ENCODE measurements at regions not wholly inside any gene's neighbourhood (a gene's known extent, or its start where the extent isn't known, plus 50 kb on each side); places are given as distances from the start of the nearest gene placed in this dataset.

- no peak overlapping the region for H3K9ac ChIP-seq
- no peaks in the 10 kb centered on the region for H3K27me3 ChIP-seq (ENCODE audit: control insufficient read depth, insufficient read depth, low read length)
- H3K36me3 ChIP-seq (ENCODE audit: control insufficient read depth, insufficient read depth, low read length) = no peaks in the 10 kb centered on the region
- no peak for TF ChIP-seq CTCF (IDR thresholded peaks at IDR 0.05)
- no peak overlapping the region for H3K4me2 ChIP-seq (ENCODE audit: low read length)
- no peak overlapping the region for H2AFZ ChIP-seq
- no peaks in the 10 kb centered on the region for H3K79me2 ChIP-seq
- no peak overlapping the region for H3K4me3 ChIP-seq (ENCODE audit: low read depth, low read length)
- H3K9me3 ChIP-seq (ENCODE audit: control insufficient read depth, low read length) = no peaks in the 10 kb centered on the region
- no peaks in the 10 kb centered on the region for H3K4me1 ChIP-seq
- H3K27ac ChIP-seq = no peak overlapping the region
Observed at GRCh38 chr5:111839438-111839837, 82.4 kb upstream of the NREP start.

- Histone ChIP-seq H2AFZ (no peak overlapping the region), H3K36me3 (ENCODE audit: control insufficient read depth, insufficient read depth, low read length) (no peaks in the 10 kb centered on the region), H3K9me3 (ENCODE audit: control insufficient read depth, low read length) (no peaks in the 10 kb centered on the region), H3K4me2 (ENCODE audit: low read length) (no peak overlapping the region), H3K27ac (no peak overlapping the region), H3K27me3 (ENCODE audit: control insufficient read depth, insufficient read depth, low read length) (no peaks in the 10 kb centered on the region), H3K4me3 (ENCODE audit: low read depth, low read length) (no peak overlapping the region), H3K4me1 (no peaks in the 10 kb centered on the region), H3K79me2 (no peaks in the 10 kb centered on the region), H3K9ac (no peak overlapping the region)
- TF ChIP-seq CTCF (IDR thresholded peaks at IDR 0.05) = no peak
Observed at GRCh38 chr5:111836426-111836825, 79.4 kb upstream of the NREP start.

- TF ChIP-seq CTCF (IDR thresholded peaks at IDR 0.05) = no peak
- Histone ChIP-seq H2AFZ (no peak overlapping the region), H3K9me3 (ENCODE audit: control insufficient read depth, low read length) (no peaks in the 10 kb centered on the region), H3K4me2 (ENCODE audit: low read length) (no peak overlapping the region), H3K4me3 (ENCODE audit: low read depth, low read length) (no peak overlapping the region), H3K27ac (no peak overlapping the region), H3K36me3 (ENCODE audit: control insufficient read depth, insufficient read depth, low read length) (no peaks in the 10 kb centered on the region), H3K4me1 (no peaks in the 10 kb centered on the region), H3K9ac (no peak overlapping the region), H3K79me2 (no peaks in the 10 kb centered on the region), H3K27me3 (ENCODE audit: control insufficient read depth, insufficient read depth, low read length) (no peaks in the 10 kb centered on the region)
Observed at GRCh38 chr5:111834926-111835599, 78.1 kb upstream of the NREP start.

GRCh38 chr5:111830333-111830732, 73.3 kb upstream of the NREP start:
- H3K27ac ChIP-seq = no peak overlapping the region
- H3K79me2 ChIP-seq = no peaks in the 10 kb centered on the region
- H3K9ac ChIP-seq = no peak overlapping the region
- H2AFZ ChIP-seq = no peak overlapping the region
- H3K9me3 ChIP-seq (ENCODE audit: control insufficient read depth, low read length) = no peaks in the 10 kb centered on the region
- H3K36me3 ChIP-seq (ENCODE audit: control insufficient read depth, insufficient read depth, low read length) = no peaks in the 10 kb centered on the region
- H3K4me3 ChIP-seq (ENCODE audit: low read depth, low read length) = no peak overlapping the region
- H3K4me1 ChIP-seq = no peaks in the 10 kb centered on the region
- TF ChIP-seq CTCF (IDR thresholded peaks at IDR 0.05) = no peak
- H3K27me3 ChIP-seq (ENCODE audit: control insufficient read depth, insufficient read depth, low read length) = no peaks in the 10 kb centered on the region
- H3K4me2 ChIP-seq (ENCODE audit: low read length) = no peak overlapping the region

- no peak overlapping the region for H3K27ac ChIP-seq
- H3K4me1 ChIP-seq = no peaks in the 10 kb centered on the region
- no peaks in the 10 kb centered on the region for H3K27me3 ChIP-seq (ENCODE audit: control insufficient read depth, insufficient read depth, low read length)
- H3K79me2 ChIP-seq = no peaks in the 10 kb centered on the region
- no peak overlapping the region for H3K4me3 ChIP-seq (ENCODE audit: low read depth, low read length)
- no peaks in the 10 kb centered on the region for H3K9me3 ChIP-seq (ENCODE audit: control insufficient read depth, low read length)
- H2AFZ ChIP-seq = no peak overlapping the region
- no peak overlapping the region for H3K9ac ChIP-seq
- H3K36me3 ChIP-seq (ENCODE audit: control insufficient read depth, insufficient read depth, low read length) = no peaks in the 10 kb centered on the region
- H3K4me2 ChIP-seq (ENCODE audit: low read length) = no peak overlapping the region
- no peak for TF ChIP-seq CTCF (IDR thresholded peaks at IDR 0.05)
Observed at GRCh38 chr5:111829701-111830100, 72.7 kb upstream of the NREP start.

Data from parathyroid adenoma (tissue), 2 donors.